Dendritic cell treated with granulocyte-macrophage colony-stimulating factor and Interleukin-4, amounts not matched to agents 40 ng/mL and 50 ng/mL, for 4 days (primary cell): ENCODE measurements at regions not wholly inside any gene's neighbourhood (a gene's known extent, or its start where the extent isn't known, plus 50 kb on each side); places are given as distances from the start of the nearest gene placed in this dataset.

ENCODE experiments used
- H3K27ac Mint-ChIP-seq: one replicate; pipeline ENCODE4 v1.8.0; 2022; ENCODE audit warnings: mild to moderate bottlenecking, mixed read lengths
- H3K27me3 Mint-ChIP-seq: one replicate; pipeline ENCODE4 v1.8.0; 2022; ENCODE audit warnings: mild to moderate bottlenecking, mixed read lengths
- H3K36me3 Mint-ChIP-seq: one replicate; pipeline ENCODE4 v1.8.0; 2022; ENCODE audit warnings: low read depth, mixed read lengths
- H3K4me1 Mint-ChIP-seq: one replicate; pipeline ENCODE4 v1.8.0; 2022; ENCODE audit warnings: low read depth, mixed read lengths
- H3K4me3 Mint-ChIP-seq: one replicate; pipeline ENCODE4 v1.8.0; 2022; ENCODE audit warnings: mild to moderate bottlenecking, moderate library complexity, mixed read lengths
- H3K9me3 Mint-ChIP-seq: one replicate; pipeline ENCODE4 v1.8.0; 2022; ENCODE audit warnings: mixed read lengths
- intact Hi-C: fragments of 100-400 bp; cut with micrococcal nuclease; formaldehyde crosslinking; loops from one replicate; pipeline ENCODE4 v1.15.0; 2022

- intact Hi-C loops = no loop called here
- H3K9me3 Mint-ChIP-seq = no peaks in the 10 kb centered on the region
- no peaks in the 10 kb centered on the region for H3K36me3 Mint-ChIP-seq
- no peaks in the 10 kb centered on the region for H3K4me1 Mint-ChIP-seq
- H3K27ac Mint-ChIP-seq = no peak overlapping the region
- no peaks in the 10 kb centered on the region for H3K27me3 Mint-ChIP-seq
- no peak overlapping the region for H3K4me3 Mint-ChIP-seq
Observed at GRCh38 chr16:73299346-73299745, 251.4 kb upstream of the ZFHX3 start.

GRCh38 chr16:73298562-73298961 lies 250.6 kb upstream of the ZFHX3 start:
- intact Hi-C loops = no loop called here
- H3K36me3 Mint-ChIP-seq = no peaks in the 10 kb centered on the region

GRCh38 chr16:73290258-73290657 lies 242.3 kb upstream of the ZFHX3 start:
- no peaks in the 10 kb centered on the region for H3K9me3 Mint-ChIP-seq

More at GRCh38 chr16:73298562-73298961, 250.6 kb upstream of the ZFHX3 start:
- Mint-ChIP-seq H3K4me3 (no peak overlapping the region), H3K4me1 (no peaks in the 10 kb centered on the region), H3K27me3 (no peaks in the 10 kb centered on the region), H3K27ac (no peak overlapping the region), H3K9me3 (no peaks in the 10 kb centered on the region)

GRCh38 chr16:73289232-73289631 lies 241.3 kb upstream of the ZFHX3 start:
- Mint-ChIP-seq H3K4me1 (no peaks in the 10 kb centered on the region), H3K9me3 (no peaks in the 10 kb centered on the region), H3K36me3 (no peaks in the 10 kb centered on the region), H3K4me3 (no peak overlapping the region), H3K27ac (no peak overlapping the region), H3K27me3 (peaks cover 2% of the 10 kb centered on the region)
- intact Hi-C loops = no loop called here

More at GRCh38 chr16:73290258-73290657, 242.3 kb upstream of the ZFHX3 start:
- Mint-ChIP-seq H3K4me1 (no peaks in the 10 kb centered on the region), H3K36me3 (no peaks in the 10 kb centered on the region), H3K27me3 (peaks cover 2% of the 10 kb centered on the region), H3K4me3 (no peak overlapping the region), H3K27ac (no peak overlapping the region)
- intact Hi-C loops = no loop called here

GRCh38 chr16:73288520-73288919 lies 240.6 kb upstream of the ZFHX3 start:
- Mint-ChIP-seq H3K36me3 (no peaks in the 10 kb centered on the region), H3K27me3 (peaks cover 2% of the 10 kb centered on the region), H3K9me3 (no peaks in the 10 kb centered on the region), H3K4me1 (no peaks in the 10 kb centered on the region), H3K27ac (no peak overlapping the region), H3K4me3 (no peak overlapping the region)
- intact Hi-C loops = no loop called here

- intact Hi-C loops = no loop called here
- Mint-ChIP-seq H3K9me3 (no peaks in the 10 kb centered on the region), H3K4me3 (no peak overlapping the region), H3K36me3 (no peaks in the 10 kb centered on the region), H3K4me1 (no peaks in the 10 kb centered on the region), H3K27ac (no peak overlapping the region), H3K27me3 (peaks cover 2% of the 10 kb centered on the region)
Observed at GRCh38 chr16:73287859-73288405, 240.0 kb upstream of the ZFHX3 start.

GRCh38 chr16:73286346-73287267 lies 238.7 kb upstream of the ZFHX3 start:
- Mint-ChIP-seq H3K9me3 (no peaks in the 10 kb centered on the region), H3K27me3 (no peaks in the 10 kb centered on the region), H3K4me3 (no peak overlapping the region), H3K4me1 (no peaks in the 10 kb centered on the region), H3K27ac (no peak overlapping the region), H3K36me3 (no peaks in the 10 kb centered on the region)
- intact Hi-C loops = no loop called here

GRCh38 chr16:73285436-73286201 lies 237.7 kb upstream of the ZFHX3 start:
- intact Hi-C loops = no loop called here
- H3K9me3 Mint-ChIP-seq = no peaks in the 10 kb centered on the region

GRCh38 chr16:73280388-73280787 lies 232.5 kb upstream of the ZFHX3 start:
- intact Hi-C loops = no loop called here
- no peak overlapping the region for H3K27ac Mint-ChIP-seq
- no peaks in the 10 kb centered on the region for H3K36me3 Mint-ChIP-seq
- H3K9me3 Mint-ChIP-seq = peaks cover 8% of the 10 kb centered on the region
- H3K4me3 Mint-ChIP-seq = no peak overlapping the region
- no peaks in the 10 kb centered on the region for H3K27me3 Mint-ChIP-seq
- H3K4me1 Mint-ChIP-seq = no peaks in the 10 kb centered on the region

More at GRCh38 chr16:73285436-73286201, 237.7 kb upstream of the ZFHX3 start:
- Mint-ChIP-seq H3K36me3 (no peaks in the 10 kb centered on the region), H3K4me1 (no peaks in the 10 kb centered on the region), H3K4me3 (no peak overlapping the region), H3K27me3 (no peaks in the 10 kb centered on the region), H3K27ac (no peak overlapping the region)

GRCh38 chr16:73279451-73279850 lies 231.5 kb upstream of the ZFHX3 start:
- H3K27ac Mint-ChIP-seq = no peak overlapping the region
- no peaks in the 10 kb centered on the region for H3K4me1 Mint-ChIP-seq
- intact Hi-C loops = no loop called here
- H3K9me3 Mint-ChIP-seq = peaks cover 8% of the 10 kb centered on the region
- no peaks in the 10 kb centered on the region for H3K36me3 Mint-ChIP-seq
- no peaks in the 10 kb centered on the region for H3K27me3 Mint-ChIP-seq
- H3K4me3 Mint-ChIP-seq = no peak overlapping the region

- intact Hi-C loops = no loop called here
- Mint-ChIP-seq H3K27ac (no peak overlapping the region), H3K9me3 (peaks cover 8% of the 10 kb centered on the region), H3K4me1 (no peaks in the 10 kb centered on the region), H3K36me3 (no peaks in the 10 kb centered on the region), H3K4me3 (no peak overlapping the region), H3K27me3 (no peaks in the 10 kb centered on the region)
Observed at GRCh38 chr16:73277071-73277470, 229.1 kb upstream of the ZFHX3 start.

- Mint-ChIP-seq H3K27me3 (no peaks in the 10 kb centered on the region), H3K4me1 (no peaks in the 10 kb centered on the region)
Observed at GRCh38 chr16:73275448-73275847, 227.5 kb upstream of the ZFHX3 start.

GRCh38 chr16:73275024-73275423 lies 227.1 kb upstream of the ZFHX3 start:
- no peaks in the 10 kb centered on the region for H3K36me3 Mint-ChIP-seq
- H3K27me3 Mint-ChIP-seq = no peaks in the 10 kb centered on the region
- no peak overlapping the region for H3K27ac Mint-ChIP-seq
- no peaks in the 10 kb centered on the region for H3K4me1 Mint-ChIP-seq
- H3K4me3 Mint-ChIP-seq = no peak overlapping the region
- intact Hi-C loops = no loop called here
- peaks cover 8% of the 10 kb centered on the region for H3K9me3 Mint-ChIP-seq

More at GRCh38 chr16:73275448-73275847, 227.5 kb upstream of the ZFHX3 start:
- Mint-ChIP-seq H3K9me3 (peaks cover 8% of the 10 kb centered on the region), H3K27ac (no peak overlapping the region), H3K36me3 (no peaks in the 10 kb centered on the region), H3K4me3 (no peak overlapping the region)
- intact Hi-C loops = no loop called here

- Mint-ChIP-seq H3K27ac (no peak overlapping the region), H3K36me3 (no peaks in the 10 kb centered on the region), H3K4me1 (no peaks in the 10 kb centered on the region), H3K27me3 (no peaks in the 10 kb centered on the region), H3K9me3 (peaks cover 8% of the 10 kb centered on the region), H3K4me3 (no peak overlapping the region)
- intact Hi-C loops = no loop called here
Observed at GRCh38 chr16:73274140-73274539, 226.2 kb upstream of the ZFHX3 start.
